Loucy (cell line): ENCODE measurements at regions not wholly inside any gene's neighbourhood (a gene's known extent, or its start where the extent isn't known, plus 50 kb on each side); places are given as distances from the start of the nearest gene placed in this dataset.

Experiments used
- H2AFZ ChIP-seq: fragments of 200-600 bp; sonication (generic); 2 replicates; pipeline ENCODE4 v1.6.0; 2016; ENCODE audit warnings: antibody characterized with exemption, mild to moderate bottlenecking, low read length, moderate library complexity
- H3F3A ChIP-seq: fragments of 200-600 bp; 2 replicates; pipeline ENCODE4 v1.6.0; 2016; ENCODE audit warnings: antibody characterized with exemption, low read depth, mild to moderate bottlenecking
- H3K27me3 ChIP-seq: fragments of 200-600 bp; sonication (generic); 2 replicates; pipeline ENCODE4 v1.6.1; 2014; ENCODE audit warnings: low read length, mild to moderate bottlenecking; ENCODE audit not compliant: insufficient read depth, poor library complexity, severe bottlenecking
- H3K36me3 ChIP-seq: fragments of 200-600 bp; sonication (generic); 2 replicates; pipeline ENCODE4 v1.6.1; 2016; ENCODE audit warnings: low read length; ENCODE audit not compliant: insufficient read depth
- H3K4me1 ChIP-seq: fragments of 200-600 bp; sonication (generic); 2 replicates; pipeline ENCODE4 v1.5.1; 2014; ENCODE audit warnings: low read length, mild to moderate bottlenecking; ENCODE audit not compliant: insufficient read depth, poor library complexity, severe bottlenecking
- H3K4me2 ChIP-seq: fragments of 200-600 bp; sonication (generic); 2 replicates; pipeline ENCODE4 v1.6.0; 2014; ENCODE audit warnings: antibody characterized with exemption, low read length, low read depth, mild to moderate bottlenecking; ENCODE audit not compliant: poor library complexity, severe bottlenecking
- H3K4me3 ChIP-seq: fragments of 200-600 bp; sonication (generic); 2 replicates; pipeline ENCODE4 v1.5.1; 2014; ENCODE audit warnings: low read length, mild to moderate bottlenecking, mixed read lengths; ENCODE audit not compliant: poor library complexity, severe bottlenecking
- H3K79me2 ChIP-seq: fragments of 200-600 bp; sonication (generic); 2 replicates; pipeline ENCODE4 v1.6.1; 2014; ENCODE audit warnings: low read length; ENCODE audit not compliant: insufficient read depth
- H3K9ac ChIP-seq: fragments of 200-600 bp; sonication (generic); 2 replicates; pipeline ENCODE4 v1.6.0; 2014; ENCODE audit warnings: mild to moderate bottlenecking, low read depth, low read length, moderate library complexity; ENCODE audit not compliant: poor library complexity, severe bottlenecking
- H3K9me2 ChIP-seq: fragments of 200-600 bp; sonication (generic); replicated peaks from 2 replicates; pipeline ENCODE4 v1.6.1; 2016; ENCODE audit warnings: low read depth, low read length, mixed read lengths
- H3K9me3 ChIP-seq: fragments of 200-600 bp; sonication (generic); 2 replicates; pipeline ENCODE4 v1.6.1; 2014; ENCODE audit warnings: mild to moderate bottlenecking, antibody characterized with exemption, low read length, low read depth; ENCODE audit not compliant: insufficient read depth
- H4K20me1 ChIP-seq: fragments of 200-600 bp; sonication (generic); 2 replicates; pipeline ENCODE4 v1.6.0; 2014; ENCODE audit warnings: antibody characterized with exemption, low read length, mild to moderate bottlenecking; ENCODE audit not compliant: insufficient read depth, poor library complexity, severe bottlenecking
- EZH2phosphoT487 ChIP-seq: fragments of 200-600 bp; IDR thresholded peaks from 2 replicates; pipeline ENCODE4 v1.6.1; 2018; ENCODE audit warnings: antibody characterized with exemption, mild to moderate bottlenecking, moderate library complexity, borderline replicate concordance
- TF ChIP-seq, protein P1 (sequence below): fragments of 200-600 bp; sonication (generic); conservative IDR thresholded peaks from 2 replicates; pipeline ENCODE4 v1.5.1; 2014; ENCODE audit warnings: mild to moderate bottlenecking, antibody characterized with exemption, low read length

GRCh38 chr5:173509060-173509459 lies 107.4 kb downstream of the BOD1 start:
- Histone ChIP-seq H4K20me1 (no peaks in the 10 kb centered on the region), H3K36me3 (no peaks in the 10 kb centered on the region)

DNA sequence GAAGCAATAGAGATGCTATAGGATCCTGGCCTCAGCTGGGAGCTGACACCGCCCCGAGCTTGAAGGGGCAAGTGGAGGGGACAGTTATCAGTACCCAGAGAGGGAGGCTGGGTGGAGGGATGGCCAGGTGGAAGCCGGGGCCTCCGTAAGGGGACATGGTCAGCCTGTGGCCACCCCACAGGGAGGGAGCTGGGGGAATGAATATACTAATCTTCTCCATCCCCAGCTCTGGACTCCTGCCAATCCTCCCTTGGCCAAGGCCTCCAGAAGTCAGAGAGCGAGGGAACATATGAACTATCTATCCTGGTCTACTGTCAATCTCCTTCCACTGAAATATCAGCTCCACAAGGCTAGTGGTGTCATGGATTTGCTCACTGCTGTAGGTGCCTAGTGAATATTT lies 109.3 kb downstream of the BOD1 start:
- Histone ChIP-seq H3K9ac (no peak overlapping the region), H3K27me3 (no peaks in the 10 kb centered on the region), H3K9me3 (no peaks in the 10 kb centered on the region), H3F3A (no peaks in the 10 kb centered on the region), H4K20me1 (no peaks in the 10 kb centered on the region), H3K79me2 (no peaks in the 10 kb centered on the region), H2AFZ (no peak overlapping the region), H3K4me3 (no peak overlapping the region), H3K4me1 (no peaks in the 10 kb centered on the region), H3K9me2 (no peaks in the 10 kb centered on the region), H3K36me3 (no peaks in the 10 kb centered on the region), H3K4me2 (no peak overlapping the region)
- no peak for TF ChIP-seq EZH2phosphoT487
- TF ChIP-seq, protein P1, sequence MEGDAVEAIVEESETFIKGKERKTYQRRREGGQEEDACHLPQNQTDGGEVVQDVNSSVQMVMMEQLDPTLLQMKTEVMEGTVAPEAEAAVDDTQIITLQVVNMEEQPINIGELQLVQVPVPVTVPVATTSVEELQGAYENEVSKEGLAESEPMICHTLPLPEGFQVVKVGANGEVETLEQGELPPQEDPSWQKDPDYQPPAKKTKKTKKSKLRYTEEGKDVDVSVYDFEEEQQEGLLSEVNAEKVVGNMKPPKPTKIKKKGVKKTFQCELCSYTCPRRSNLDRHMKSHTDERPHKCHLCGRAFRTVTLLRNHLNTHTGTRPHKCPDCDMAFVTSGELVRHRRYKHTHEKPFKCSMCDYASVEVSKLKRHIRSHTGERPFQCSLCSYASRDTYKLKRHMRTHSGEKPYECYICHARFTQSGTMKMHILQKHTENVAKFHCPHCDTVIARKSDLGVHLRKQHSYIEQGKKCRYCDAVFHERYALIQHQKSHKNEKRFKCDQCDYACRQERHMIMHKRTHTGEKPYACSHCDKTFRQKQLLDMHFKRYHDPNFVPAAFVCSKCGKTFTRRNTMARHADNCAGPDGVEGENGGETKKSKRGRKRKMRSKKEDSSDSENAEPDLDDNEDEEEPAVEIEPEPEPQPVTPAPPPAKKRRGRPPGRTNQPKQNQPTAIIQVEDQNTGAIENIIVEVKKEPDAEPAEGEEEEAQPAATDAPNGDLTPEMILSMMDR = no peak

More at GRCh38 chr5:173509060-173509459, 107.4 kb downstream of the BOD1 start:
- TF ChIP-seq, protein P1 = no peak
- TF ChIP-seq EZH2phosphoT487 = no peak
- no peaks in the 10 kb centered on the region for H3K9me2 ChIP-seq
- no peaks in the 10 kb centered on the region for H3K4me1 ChIP-seq
- no peaks in the 10 kb centered on the region for H3K9me3 ChIP-seq
- H3K4me3 ChIP-seq = no peak overlapping the region
- no peak overlapping the region for H3K9ac ChIP-seq
- no peaks in the 10 kb centered on the region for H3K79me2 ChIP-seq
- no peaks in the 10 kb centered on the region for H3K27me3 ChIP-seq
- H3K4me2 ChIP-seq = no peak overlapping the region
- H2AFZ ChIP-seq = no peak overlapping the region
- H3F3A ChIP-seq = no peaks in the 10 kb centered on the region

GRCh38 chr5:173505634-173506033 lies 110.8 kb downstream of the BOD1 start:
- Histone ChIP-seq H3K4me3 (no peak overlapping the region), H3K79me2 (no peaks in the 10 kb centered on the region), H3K36me3 (no peaks in the 10 kb centered on the region), H3K9me3 (no peaks in the 10 kb centered on the region), H2AFZ (no peak overlapping the region), H3K9me2 (no peaks in the 10 kb centered on the region), H4K20me1 (no peaks in the 10 kb centered on the region), H3K4me2 (no peak overlapping the region), H3F3A (no peaks in the 10 kb centered on the region), H3K4me1 (no peaks in the 10 kb centered on the region), H3K27me3 (no peaks in the 10 kb centered on the region), H3K9ac (no peak overlapping the region)
- TF ChIP-seq, protein P1 = no peak
- no peak for TF ChIP-seq EZH2phosphoT487
